ENCODE measurements at regions not wholly inside any gene's neighbourhood (a gene's known extent, or its start where the extent isn't known, plus 50 kb on each side); places are given as distances from the start of the nearest gene placed in this dataset.

- Histone ChIP-seq H3K27me3 (replicated peaks; ENCODE audit: control insufficient read depth, insufficient read depth, low read length, poor library complexity, severe bottlenecking) (no peaks in the 10 kb centered on the region), H3K4me3 (ENCODE audit: insufficient read depth, low read depth, low read length, poor library complexity, severe bottlenecking) (no peak overlapping the region), H3K9me3 (ENCODE audit: control insufficient read depth, low read length) (no peaks in the 10 kb centered on the region), H3K36me3 (ENCODE audit: control insufficient read depth, insufficient read depth, low read length) (no peaks in the 10 kb centered on the region), H3K27ac (ENCODE audit: insufficient read depth, low read length, poor library complexity, severe bottlenecking) (no peak overlapping the region), H3K4me1 (ENCODE audit: control insufficient read depth, insufficient read depth, low read length, poor library complexity, severe bottlenecking) (no peaks in the 10 kb centered on the region)
- DNase-seq = no peak
Observed at GRCh38 chr4:123849495-123849894, 452.9 kb downstream of the SPRY1 start.

- Histone ChIP-seq H3K4me1 (ENCODE audit: control insufficient read depth, insufficient read depth, low read length, poor library complexity, severe bottlenecking) (no peaks in the 10 kb centered on the region), H3K4me3 (ENCODE audit: insufficient read depth, low read depth, low read length, poor library complexity, severe bottlenecking) (no peak overlapping the region), H3K9me3 (ENCODE audit: control insufficient read depth, low read length) (no peaks in the 10 kb centered on the region), H3K36me3 (ENCODE audit: control insufficient read depth, insufficient read depth, low read length) (no peaks in the 10 kb centered on the region), H3K27me3 (replicated peaks; ENCODE audit: control insufficient read depth, insufficient read depth, low read length, poor library complexity, severe bottlenecking) (no peaks in the 10 kb centered on the region), H3K27ac (ENCODE audit: insufficient read depth, low read length, poor library complexity, severe bottlenecking) (no peak overlapping the region)
- no peak for DNase-seq
Observed at GRCh38 chr4:123851521-123851920, 454.9 kb downstream of the SPRY1 start.

- no peak for DNase-seq
- Histone ChIP-seq H3K9me3 (ENCODE audit: control insufficient read depth, low read length) (no peaks in the 10 kb centered on the region), H3K36me3 (ENCODE audit: control insufficient read depth, insufficient read depth, low read length) (no peaks in the 10 kb centered on the region), H3K27ac (ENCODE audit: insufficient read depth, low read length, poor library complexity, severe bottlenecking) (no peak overlapping the region), H3K4me3 (ENCODE audit: insufficient read depth, low read depth, low read length, poor library complexity, severe bottlenecking) (no peak overlapping the region), H3K4me1 (ENCODE audit: control insufficient read depth, insufficient read depth, low read length, poor library complexity, severe bottlenecking) (no peaks in the 10 kb centered on the region), H3K27me3 (replicated peaks; ENCODE audit: control insufficient read depth, insufficient read depth, low read length, poor library complexity, severe bottlenecking) (no peaks in the 10 kb centered on the region)
Observed at GRCh38 chr4:123853651-123854050, 457.1 kb downstream of the SPRY1 start.

- no peak overlapping the region for H3K27ac ChIP-seq (ENCODE audit: insufficient read depth, low read length, poor library complexity, severe bottlenecking)
- no peaks in the 10 kb centered on the region for H3K9me3 ChIP-seq (ENCODE audit: control insufficient read depth, low read length)
- DNase-seq = no peak
Observed at GRCh38 chr4:123856689-123857545, 460.3 kb downstream of the SPRY1 start.

GRCh38 chr4:123858465-123858864 lies 461.9 kb downstream of the SPRY1 start:
- no peaks in the 10 kb centered on the region for H3K27me3 ChIP-seq (replicated peaks; ENCODE audit: control insufficient read depth, insufficient read depth, low read length, poor library complexity, severe bottlenecking)
- H3K9me3 ChIP-seq (ENCODE audit: control insufficient read depth, low read length) = no peaks in the 10 kb centered on the region
- DNase-seq = no peak
- H3K36me3 ChIP-seq (ENCODE audit: control insufficient read depth, insufficient read depth, low read length) = no peaks in the 10 kb centered on the region
- H3K27ac ChIP-seq (ENCODE audit: insufficient read depth, low read length, poor library complexity, severe bottlenecking) = no peak overlapping the region
- H3K4me3 ChIP-seq (ENCODE audit: insufficient read depth, low read depth, low read length, poor library complexity, severe bottlenecking) = no peak overlapping the region
- H3K4me1 ChIP-seq (ENCODE audit: control insufficient read depth, insufficient read depth, low read length, poor library complexity, severe bottlenecking) = no peaks in the 10 kb centered on the region

More at GRCh38 chr4:123856689-123857545, 460.3 kb downstream of the SPRY1 start:
- Histone ChIP-seq H3K4me3 (ENCODE audit: insufficient read depth, low read depth, low read length, poor library complexity, severe bottlenecking) (no peak overlapping the region), H3K36me3 (ENCODE audit: control insufficient read depth, insufficient read depth, low read length) (no peaks in the 10 kb centered on the region), H3K27me3 (replicated peaks; ENCODE audit: control insufficient read depth, insufficient read depth, low read length, poor library complexity, severe bottlenecking) (no peaks in the 10 kb centered on the region), H3K4me1 (ENCODE audit: control insufficient read depth, insufficient read depth, low read length, poor library complexity, severe bottlenecking) (no peaks in the 10 kb centered on the region)

GRCh38 chr4:123862812-123863211 lies 466.2 kb downstream of the SPRY1 start:
- no peak overlapping the region for H3K27ac ChIP-seq (ENCODE audit: insufficient read depth, low read length, poor library complexity, severe bottlenecking)

GRCh38 chr4:123866796-123867195 lies 470.2 kb downstream of the SPRY1 start:
- Histone ChIP-seq H3K27me3 (replicated peaks; ENCODE audit: control insufficient read depth, insufficient read depth, low read length, poor library complexity, severe bottlenecking) (no peaks in the 10 kb centered on the region), H3K36me3 (ENCODE audit: control insufficient read depth, insufficient read depth, low read length) (no peaks in the 10 kb centered on the region), H3K4me1 (ENCODE audit: control insufficient read depth, insufficient read depth, low read length, poor library complexity, severe bottlenecking) (no peaks in the 10 kb centered on the region), H3K4me3 (ENCODE audit: insufficient read depth, low read depth, low read length, poor library complexity, severe bottlenecking) (no peak overlapping the region), H3K27ac (ENCODE audit: insufficient read depth, low read length, poor library complexity, severe bottlenecking) (no peak overlapping the region), H3K9me3 (ENCODE audit: control insufficient read depth, low read length) (no peaks in the 10 kb centered on the region)
- DNase-seq = no peak

More at GRCh38 chr4:123862812-123863211, 466.2 kb downstream of the SPRY1 start:
- H3K4me3 ChIP-seq (ENCODE audit: insufficient read depth, low read depth, low read length, poor library complexity, severe bottlenecking) = no peak overlapping the region
- no peaks in the 10 kb centered on the region for H3K36me3 ChIP-seq (ENCODE audit: control insufficient read depth, insufficient read depth, low read length)
- H3K4me1 ChIP-seq (ENCODE audit: control insufficient read depth, insufficient read depth, low read length, poor library complexity, severe bottlenecking) = no peaks in the 10 kb centered on the region
- no peaks in the 10 kb centered on the region for H3K27me3 ChIP-seq (replicated peaks; ENCODE audit: control insufficient read depth, insufficient read depth, low read length, poor library complexity, severe bottlenecking)
- no peak for DNase-seq
- H3K9me3 ChIP-seq (ENCODE audit: control insufficient read depth, low read length) = no peaks in the 10 kb centered on the region

- Histone ChIP-seq H3K36me3 (ENCODE audit: control insufficient read depth, insufficient read depth, low read length) (no peaks in the 10 kb centered on the region), H3K27me3 (replicated peaks; ENCODE audit: control insufficient read depth, insufficient read depth, low read length, poor library complexity, severe bottlenecking) (no peaks in the 10 kb centered on the region), H3K27ac (ENCODE audit: insufficient read depth, low read length, poor library complexity, severe bottlenecking) (no peak overlapping the region), H3K4me1 (ENCODE audit: control insufficient read depth, insufficient read depth, low read length, poor library complexity, severe bottlenecking) (no peaks in the 10 kb centered on the region), H3K9me3 (ENCODE audit: control insufficient read depth, low read length) (no peaks in the 10 kb centered on the region), H3K4me3 (ENCODE audit: insufficient read depth, low read depth, low read length, poor library complexity, severe bottlenecking) (no peak overlapping the region)
- DNase-seq = no peak
Observed at GRCh38 chr4:123867910-123868587, 471.5 kb downstream of the SPRY1 start.

GRCh38 chr4:123869286-123870215 lies 473.0 kb downstream of the SPRY1 start:
- H3K4me1 ChIP-seq (ENCODE audit: control insufficient read depth, insufficient read depth, low read length, poor library complexity, severe bottlenecking) = no peaks in the 10 kb centered on the region
- no peak for DNase-seq
- H3K9me3 ChIP-seq (ENCODE audit: control insufficient read depth, low read length) = no peaks in the 10 kb centered on the region
- H3K27ac ChIP-seq (ENCODE audit: insufficient read depth, low read length, poor library complexity, severe bottlenecking) = no peak overlapping the region
- no peaks in the 10 kb centered on the region for H3K36me3 ChIP-seq (ENCODE audit: control insufficient read depth, insufficient read depth, low read length)
- no peak overlapping the region for H3K4me3 ChIP-seq (ENCODE audit: insufficient read depth, low read depth, low read length, poor library complexity, severe bottlenecking)
- no peaks in the 10 kb centered on the region for H3K27me3 ChIP-seq (replicated peaks; ENCODE audit: control insufficient read depth, insufficient read depth, low read length, poor library complexity, severe bottlenecking)

All from effector memory CD4-positive, alpha-beta T cell (primary cell).